ENCODE measurements at regions not wholly inside any gene's neighbourhood (a gene's known extent, or its start where the extent isn't known, plus 50 kb on each side); places are given as distances from the start of the nearest gene placed in this dataset.

- no peak for DNase-seq
Observed at GRCh38 chr10:43802988-43803696, 154.5 kb upstream of the ZNF32 start.

- no peak for DNase-seq
Observed at GRCh38 chr10:43801626-43802025, 152.9 kb upstream of the ZNF32 start.

- DNase-seq: no peak
Observed at GRCh38 chr10:43801140-43801539, 152.5 kb upstream of the ZNF32 start.

- DNase-seq: no peak
Observed at GRCh38 chr10:43796781-43797180, 148.1 kb upstream of the ZNF32 start.

GRCh38 chr10:43795639-43796038 lies 147.0 kb upstream of the ZNF32 start:
- DNase-seq: no peak

GRCh38 chr10:43795093-43795492 lies 146.4 kb upstream of the ZNF32 start:
- DNase-seq: no peak

GRCh38 chr10:43794181-43794815 lies 145.6 kb upstream of the ZNF32 start:
- DNase-seq: no peak

GRCh38 chr10:43793704-43794103 lies 145.0 kb upstream of the ZNF32 start:
- no peak for DNase-seq

- DNase-seq: no peak
Observed at GRCh38 chr10:43790147-43790546, 141.5 kb upstream of the ZNF32 start.

- DNase-seq: no peak
Observed at GRCh38 chr10:43785252-43785651, 136.6 kb upstream of the ZNF32 start.

- DNase-seq: no peak
Observed at GRCh38 chr10:43782814-43783213, 134.1 kb upstream of the ZNF32 start.

GRCh38 chr10:43781480-43782361 lies 133.0 kb upstream of the ZNF32 start:
- DNase-seq: no peak

GRCh38 chr10:43778571-43778970 lies 129.9 kb upstream of the ZNF32 start:
- no peak for DNase-seq

- no peak for DNase-seq
Observed at GRCh38 chr10:43775384-43775783, 126.7 kb upstream of the ZNF32 start.

GRCh38 chr10:43774234-43774769 lies 125.6 kb upstream of the ZNF32 start:
- DNase-seq: no peak

- no peak for DNase-seq
Observed at GRCh38 chr10:43773736-43774135, 125.1 kb upstream of the ZNF32 start.

GRCh38 chr10:43772171-43772570 lies 123.5 kb upstream of the ZNF32 start:
- DNase-seq: no peak

GRCh38 chr10:43771675-43772074 lies 123.0 kb upstream of the ZNF32 start:
- no peak for DNase-seq

- no peak for DNase-seq
Observed at GRCh38 chr10:43765516-43765915, 116.8 kb upstream of the ZNF32 start.

- DNase-seq: no peak
Observed at GRCh38 chr10:43763846-43764245, 115.2 kb upstream of the ZNF32 start.

GRCh38 chr10:43760514-43760913 lies 111.8 kb upstream of the ZNF32 start:
- DNase-seq: no peak

- DNase-seq: no peak
Observed at GRCh38 chr10:43759216-43759615, 110.5 kb upstream of the ZNF32 start.

GRCh38 chr10:43756341-43756740 lies 107.7 kb upstream of the ZNF32 start:
- no peak for DNase-seq
